Endothelial cell of umbilical vein (primary cell): ENCODE measurements at regions not wholly inside any gene's neighbourhood (a gene's known extent, or its start where the extent isn't known, plus 50 kb on each side); places are given as distances from the start of the nearest gene placed in this dataset.

ENCODE experiments used
- BruUV-seq: library from RNA; stranded (reverse); fragments of 400-500 nt; replicated peaks from 2 replicates; lab custom pipeline; 2021; lab: Mats Ljungman, UMichigan
- CTCF ChIA-PET: fragments of 300-600, 350-600 bp; sonication (Branson Sonifier 250); formaldehyde crosslinking; loops from one replicate; lab custom pipeline; 2021; ENCODE audit warnings: antibody characterized with exemption, inconsistent platforms; lab: Charles Lee
- POLR2A ChIA-PET: fragments of 300-600, 350-600 bp; sonication (Branson Sonifier 250); formaldehyde crosslinking; loops from one replicate; lab custom pipeline; 2021; ENCODE audit warnings: antibody characterized with exemption, inconsistent platforms; lab: Charles Lee
- DNase-seq: peaks from one replicate; pipeline ENCODE4 v3.0.0-alpha.2; 2011; ENCODE audit warnings: low read depth, low spot score
- FAIRE-seq: peaks from 2 replicates; lab custom pipeline; 2011; peaks lifted over from hg19 to GRCh38; lab: Jason Lieb, UNC
- H2AFZ ChIP-seq: 2 replicates; pipeline ENCODE4 v1.6.0; 2012; ENCODE audit warnings: low read depth, low read length, control low read depth, inconsistent platforms
- H3K27ac ChIP-seq: 2 replicates; pipeline ENCODE4 v1.5.1; 2011; ENCODE audit warnings: low read depth, mild to moderate bottlenecking, control low read depth, low read length, moderate library complexity; ENCODE audit not compliant: insufficient read depth
- H3K27me3 ChIP-seq, 2 experiments: 2 replicates each; pipeline versions ENCODE4 v1.6.0 to v1.6.1; 2011; ENCODE audit warnings: low read length in 2 of 2, mixed read lengths in 1 of 2; ENCODE audit not compliant: control insufficient read depth in 2 of 2, insufficient read depth in 2 of 2
- H3K36me3 ChIP-seq, 2 experiments: 2 replicates in 1 of 2; 3 replicates in 1 of 2; pipeline ENCODE4 v1.5.1; 2011; ENCODE audit warnings: low read length in 2 of 2, mild to moderate bottlenecking in 1 of 2, moderate library complexity in 1 of 2; ENCODE audit not compliant: control insufficient read depth in 2 of 2, insufficient read depth in 2 of 2; ENCODE audit errors: extremely low read depth in 1 of 2
- H3K4me1 ChIP-seq: 3 replicates; pipeline ENCODE4 v1.5.1; 2011; ENCODE audit warnings: mild to moderate bottlenecking, low read length; ENCODE audit not compliant: control insufficient read depth, insufficient read depth; ENCODE audit errors: extremely low read depth
- H3K4me2 ChIP-seq: 2 replicates; pipeline ENCODE4 v1.6.1; 2011; ENCODE audit warnings: low read length, control low read depth, mixed read lengths; ENCODE audit not compliant: insufficient read depth
- H3K4me3 ChIP-seq, 3 experiments: fragments of 200-600 bp in 1 of 3; sonication (generic), shearing (Covaris generic) in 1 of 3; replicated peaks in 1 of 3; 2 replicates each; pipeline ENCODE4 v1.5.1; 2011 to 2016; ENCODE audit warnings: control low read depth in 3 of 3, low read length in 3 of 3, mild to moderate bottlenecking in 2 of 3, inconsistent platforms in 1 of 3, low read depth in 1 of 3, moderate library complexity in 1 of 3; ENCODE audit not compliant: insufficient read depth in 1 of 3
- H3K79me2 ChIP-seq: 2 replicates; pipeline ENCODE4 v1.6.0; 2012; ENCODE audit warnings: low read length, inconsistent platforms; ENCODE audit not compliant: control insufficient read depth, insufficient read depth
- H3K9ac ChIP-seq: replicated peaks from 2 replicates; pipeline ENCODE3; 2011; ENCODE audit warnings: low read length, control low read depth; ENCODE audit not compliant: insufficient read depth; ENCODE audit errors: extremely low read depth
- H3K9me1 ChIP-seq: replicated peaks from 3 replicates; pipeline ENCODE4 v1.6.0; 2011; ENCODE audit warnings: mild to moderate bottlenecking, low read length; ENCODE audit not compliant: control insufficient read depth, insufficient read depth; ENCODE audit errors: extremely low read depth
- H3K9me3 ChIP-seq: replicated peaks from 2 replicates; pipeline ENCODE4 v1.5.1; 2012; ENCODE audit warnings: low read length, inconsistent platforms; ENCODE audit not compliant: control insufficient read depth, insufficient read depth
- H4K20me1 ChIP-seq: replicated peaks from 2 replicates; pipeline ENCODE3; 2011; ENCODE audit warnings: mild to moderate bottlenecking, low read length; ENCODE audit not compliant: control insufficient read depth, insufficient read depth; ENCODE audit errors: extremely low read depth
- EZH2 ChIP-seq: IDR thresholded peaks from 2 replicates; pipeline ENCODE4 v1.6.1; 2012; ENCODE audit warnings: borderline replicate concordance, low read depth, mild to moderate bottlenecking, moderate library complexity, low read length, inconsistent platforms; ENCODE audit not compliant: severe bottlenecking
- FOS ChIP-seq: IDR thresholded peaks from 2 replicates; pipeline ENCODE4 v1.6.1; 2011; ENCODE audit warnings: mild to moderate bottlenecking, low read length, moderate library complexity, borderline replicate concordance; ENCODE audit not compliant: insufficient read depth
- GATA2 ChIP-seq: IDR thresholded peaks from 2 replicates; pipeline ENCODE4 v1.7.0; 2011; ENCODE audit warnings: low read depth, mild to moderate bottlenecking, moderate library complexity, mixed read lengths, low read length; ENCODE audit not compliant: insufficient read length, insufficient read depth
- JUN ChIP-seq: IDR thresholded peaks from 2 replicates; pipeline ENCODE4 v1.6.1; 2011; ENCODE audit warnings: borderline replicate concordance, low read depth; ENCODE audit not compliant: insufficient read length, insufficient read depth
- MYC ChIP-seq: IDR thresholded peaks from one replicate; pipeline ENCODE4 v1.6.1; 2011; ENCODE audit warnings: mild to moderate bottlenecking, low read depth, low read length
- POLR2A ChIP-seq: IDR thresholded peaks from 2 replicates; pipeline ENCODE4 v1.6.1; 2012; ENCODE audit warnings: low read depth, mild to moderate bottlenecking, control low read depth, low read length
- POLR2AphosphoS5 ChIP-seq: IDR thresholded peaks from 2 replicates; pipeline ENCODE4 v1.6.1; 2012; ENCODE audit warnings: low read depth, mild to moderate bottlenecking, control low read depth, low read length, moderate library complexity; ENCODE audit not compliant: insufficient read depth
- dilution Hi-C: fragments of 300-500 bp; cut with MboI; formaldehyde crosslinking; loops from one replicate; pipeline ENCODE4 v1.15.0; 2019; ENCODE audit warnings: low sequenced_read_pairs; ENCODE audit not compliant: extremely low pct_ligation_motif_present
- intact Hi-C: fragments of 100-400 bp; cut with micrococcal nuclease; formaldehyde crosslinking; loops from one replicate; pipeline ENCODE4 v1.10.0; 2022
- TF ChIP-seq, protein P1 (sequence below), 2 donors: IDR thresholded peaks; 1 replicate in 1 of 2; 2 replicates in 1 of 2; pipeline ENCODE4 v1.5.1; 2011; ENCODE audit warnings: low read length in 2 of 2, mild to moderate bottlenecking in 2 of 2, moderate library complexity in 2 of 2, control low read depth in 1 of 2, inconsistent platforms in 1 of 2, low read depth in 1 of 2; ENCODE audit not compliant: insufficient read depth in 1 of 2; ENCODE audit errors: extremely low read depth in 1 of 2
- TF ChIP-seq, protein P2 (sequence below): IDR thresholded peaks from 2 replicates; pipeline ENCODE4 v1.6.1; 2011; ENCODE audit not compliant: insufficient read depth, insufficient read length

DNA sequence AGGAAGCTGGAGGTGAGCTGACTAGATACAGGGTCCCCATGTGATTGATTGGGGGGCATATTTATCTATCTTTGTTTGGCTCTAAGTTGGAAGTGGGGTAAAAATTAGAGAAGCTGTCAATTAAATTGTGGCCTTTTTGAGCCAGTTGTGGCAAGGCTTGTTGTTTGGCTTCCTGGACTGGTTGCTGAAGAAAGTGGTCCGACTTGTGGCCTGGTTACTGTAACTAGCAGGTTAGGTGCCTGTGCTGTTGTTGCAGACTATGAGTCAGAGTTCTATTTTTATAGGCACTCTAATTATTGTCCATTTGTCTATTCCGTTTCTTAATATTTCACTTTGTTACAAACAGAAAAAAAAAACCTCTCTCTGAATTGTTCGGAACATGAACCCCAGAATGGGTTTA lies 129.1 kb upstream of the CNTN6 start:
- no peaks in the 10 kb centered on the region for H3K27me3 ChIP-seq

More for the DNA sequence above, 129.1 kb upstream of the CNTN6 start:
- H3K9me3 ChIP-seq: peaks cover 9% of the 10 kb centered on the region
- H2AFZ ChIP-seq: no peak overlapping the region
- H3K36me3 ChIP-seq: no peaks in the 10 kb centered on the region
- TF ChIP-seq EZH2 (no peak), FOS (no peak), POLR2AphosphoS5 (no peak), MYC (no peak), GATA2 (no peak), JUN (no peak), POLR2A (no peak)
- TF ChIP-seq, protein P1, sequence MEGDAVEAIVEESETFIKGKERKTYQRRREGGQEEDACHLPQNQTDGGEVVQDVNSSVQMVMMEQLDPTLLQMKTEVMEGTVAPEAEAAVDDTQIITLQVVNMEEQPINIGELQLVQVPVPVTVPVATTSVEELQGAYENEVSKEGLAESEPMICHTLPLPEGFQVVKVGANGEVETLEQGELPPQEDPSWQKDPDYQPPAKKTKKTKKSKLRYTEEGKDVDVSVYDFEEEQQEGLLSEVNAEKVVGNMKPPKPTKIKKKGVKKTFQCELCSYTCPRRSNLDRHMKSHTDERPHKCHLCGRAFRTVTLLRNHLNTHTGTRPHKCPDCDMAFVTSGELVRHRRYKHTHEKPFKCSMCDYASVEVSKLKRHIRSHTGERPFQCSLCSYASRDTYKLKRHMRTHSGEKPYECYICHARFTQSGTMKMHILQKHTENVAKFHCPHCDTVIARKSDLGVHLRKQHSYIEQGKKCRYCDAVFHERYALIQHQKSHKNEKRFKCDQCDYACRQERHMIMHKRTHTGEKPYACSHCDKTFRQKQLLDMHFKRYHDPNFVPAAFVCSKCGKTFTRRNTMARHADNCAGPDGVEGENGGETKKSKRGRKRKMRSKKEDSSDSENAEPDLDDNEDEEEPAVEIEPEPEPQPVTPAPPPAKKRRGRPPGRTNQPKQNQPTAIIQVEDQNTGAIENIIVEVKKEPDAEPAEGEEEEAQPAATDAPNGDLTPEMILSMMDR (IDR thresholded peaks at IDR 0.05; ENCODE audit: extremely low read depth in 1 of 2, insufficient read depth in 1 of 2, low read depth in 1 of 2, low read length in 2 of 2): no peak
- TF ChIP-seq, protein P2, sequence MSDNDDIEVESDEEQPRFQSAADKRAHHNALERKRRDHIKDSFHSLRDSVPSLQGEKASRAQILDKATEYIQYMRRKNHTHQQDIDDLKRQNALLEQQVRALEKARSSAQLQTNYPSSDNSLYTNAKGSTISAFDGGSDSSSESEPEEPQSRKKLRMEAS: no peak
- no peaks in the 10 kb centered on the region for H3K9me1 ChIP-seq
- DNase-seq: no peak
- intact Hi-C loops: no loop called here
- FAIRE-seq: no peak
- no peak overlapping the region for H3K4me2 ChIP-seq
- H3K79me2 ChIP-seq: no peaks in the 10 kb centered on the region
- H3K9ac ChIP-seq: no peak overlapping the region
- BruUV-seq: no TSS peak
- no peaks in the 10 kb centered on the region for H4K20me1 ChIP-seq
- H3K27ac ChIP-seq: no peak overlapping the region
- ChIA-PET CTCF (no interaction called here), POLR2A (no interaction called here)
- H3K4me3 ChIP-seq: no peak overlapping the region
- H3K4me1 ChIP-seq: no peaks in the 10 kb centered on the region
- dilution Hi-C loops: no loop called here
